ENCODE measurements at regions not wholly inside any gene's neighbourhood (a gene's known extent, or its start where the extent isn't known, plus 50 kb on each side); places are given as distances from the start of the nearest gene placed in this dataset.

GRCh38 chr7:118590107-118590506 lies 365.6 kb downstream of the ANKRD7 start:
- H3K36me3 Mint-ChIP-seq = no peaks in the 10 kb centered on the region
- ATAC-seq = no peak
- intact Hi-C loops (cut with micrococcal nuclease) = no loop called here

GRCh38 chr7:118602090-118602489 lies 377.6 kb downstream of the ANKRD7 start:
- H3K27ac Mint-ChIP-seq = no peak overlapping the region
- H3K4me1 ChIP-seq (ENCODE audit: control insufficient read depth, insufficient read depth, low read length) = no peaks in the 10 kb centered on the region
- no peak overlapping the region for H3K27ac ChIP-seq (ENCODE audit: low read length)
- no peaks in the 10 kb centered on the region for H3K4me1 Mint-ChIP-seq
- H3K4me3 Mint-ChIP-seq = no peak overlapping the region
- no peak for ATAC-seq
- DNase-seq = no peak
- TF ChIP-seq, protein P1, sequence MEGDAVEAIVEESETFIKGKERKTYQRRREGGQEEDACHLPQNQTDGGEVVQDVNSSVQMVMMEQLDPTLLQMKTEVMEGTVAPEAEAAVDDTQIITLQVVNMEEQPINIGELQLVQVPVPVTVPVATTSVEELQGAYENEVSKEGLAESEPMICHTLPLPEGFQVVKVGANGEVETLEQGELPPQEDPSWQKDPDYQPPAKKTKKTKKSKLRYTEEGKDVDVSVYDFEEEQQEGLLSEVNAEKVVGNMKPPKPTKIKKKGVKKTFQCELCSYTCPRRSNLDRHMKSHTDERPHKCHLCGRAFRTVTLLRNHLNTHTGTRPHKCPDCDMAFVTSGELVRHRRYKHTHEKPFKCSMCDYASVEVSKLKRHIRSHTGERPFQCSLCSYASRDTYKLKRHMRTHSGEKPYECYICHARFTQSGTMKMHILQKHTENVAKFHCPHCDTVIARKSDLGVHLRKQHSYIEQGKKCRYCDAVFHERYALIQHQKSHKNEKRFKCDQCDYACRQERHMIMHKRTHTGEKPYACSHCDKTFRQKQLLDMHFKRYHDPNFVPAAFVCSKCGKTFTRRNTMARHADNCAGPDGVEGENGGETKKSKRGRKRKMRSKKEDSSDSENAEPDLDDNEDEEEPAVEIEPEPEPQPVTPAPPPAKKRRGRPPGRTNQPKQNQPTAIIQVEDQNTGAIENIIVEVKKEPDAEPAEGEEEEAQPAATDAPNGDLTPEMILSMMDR (IDR thresholded peaks at IDR 0.05) = no peak
- no peaks in the 10 kb centered on the region for H3K9me3 ChIP-seq (ENCODE audit: control insufficient read depth, insufficient read depth, low read length)
- intact Hi-C loops (cut with micrococcal nuclease) = no loop called here
- H3K9me3 Mint-ChIP-seq = peaks cover 2 to 4% of the 10 kb centered on the region in 2 donors
- no peaks in the 10 kb centered on the region for H3K27me3 ChIP-seq (ENCODE audit: control insufficient read depth, insufficient read depth, low read length)
- no peaks in the 10 kb centered on the region for H3K36me3 Mint-ChIP-seq
- no peaks in the 10 kb centered on the region for H3K36me3 ChIP-seq (ENCODE audit: control insufficient read depth, insufficient read depth, low read length)
- H3K27me3 Mint-ChIP-seq (ENCODE audit: low read depth in 2 of 2) = no peaks in the 10 kb centered on the region
- H3K4me3 ChIP-seq (ENCODE audit: low read length) = no peak overlapping the region

More at GRCh38 chr7:118590107-118590506, 365.6 kb downstream of the ANKRD7 start:
- H3K4me1 ChIP-seq (ENCODE audit: control insufficient read depth, insufficient read depth, low read length) = no peaks in the 10 kb centered on the region
- DNase-seq = no peak
- Mint-ChIP-seq H3K27me3 (ENCODE audit: low read depth in 2 of 2) (no peaks in the 10 kb centered on the region), H3K27ac (no peak overlapping the region), H3K9me3 (peaks cover 8 to 11% of the 10 kb centered on the region in 2 donors), H3K4me1 (no peaks in the 10 kb centered on the region), H3K4me3 (no peak overlapping the region)
- TF ChIP-seq, protein P1 (IDR thresholded peaks at IDR 0.05) = no peak
- no peaks in the 10 kb centered on the region for H3K36me3 ChIP-seq (ENCODE audit: control insufficient read depth, insufficient read depth, low read length)
- no peak overlapping the region for H3K4me3 ChIP-seq (ENCODE audit: low read length)
- H3K27ac ChIP-seq (ENCODE audit: low read length) = no peak overlapping the region
- no peaks in the 10 kb centered on the region for H3K27me3 ChIP-seq (ENCODE audit: control insufficient read depth, insufficient read depth, low read length)
- WGBS (ENCODE audit: insufficient coverage) = 31% methylated on average over 1 of the region's 2 CpGs
- peaks cover 16% of the 10 kb centered on the region for H3K9me3 ChIP-seq (ENCODE audit: control insufficient read depth, insufficient read depth, low read length)

GRCh38 chr7:118606602-118607001 lies 382.1 kb downstream of the ANKRD7 start:
- Mint-ChIP-seq H3K9me3 (peaks cover 0 to 6% of the 10 kb centered on the region in 2 donors), H3K36me3 (no peaks in the 10 kb centered on the region), H3K27ac (no peak overlapping the region), H3K4me3 (no peak overlapping the region), H3K27me3 (ENCODE audit: low read depth in 2 of 2) (no peaks in the 10 kb centered on the region), H3K4me1 (no peaks in the 10 kb centered on the region)
- Histone ChIP-seq H3K4me1 (ENCODE audit: control insufficient read depth, insufficient read depth, low read length) (no peaks in the 10 kb centered on the region), H3K36me3 (ENCODE audit: control insufficient read depth, insufficient read depth, low read length) (no peaks in the 10 kb centered on the region), H3K4me3 (ENCODE audit: low read length) (no peak overlapping the region), H3K27ac (ENCODE audit: low read length) (no peak overlapping the region), H3K9me3 (ENCODE audit: control insufficient read depth, insufficient read depth, low read length) (peaks cover 3% of the 10 kb centered on the region), H3K27me3 (ENCODE audit: control insufficient read depth, insufficient read depth, low read length) (no peaks in the 10 kb centered on the region)
- TF ChIP-seq, protein P1 (IDR thresholded peaks at IDR 0.05) = no peak
- no peak for DNase-seq
- intact Hi-C loops (cut with micrococcal nuclease) = no loop called here
- WGBS (ENCODE audit: insufficient coverage) = 80% methylated on average over 1 of the region's 1 CpG
- no peak for ATAC-seq

GRCh38 chr7:118609207-118609606 lies 384.7 kb downstream of the ANKRD7 start:
- H3K27me3 Mint-ChIP-seq (ENCODE audit: low read depth in 2 of 2) = no peaks in the 10 kb centered on the region

More at GRCh38 chr7:118609207-118609606, 384.7 kb downstream of the ANKRD7 start:
- Histone ChIP-seq H3K9me3 (ENCODE audit: control insufficient read depth, insufficient read depth, low read length) (peaks cover 3% of the 10 kb centered on the region), H3K4me1 (ENCODE audit: control insufficient read depth, insufficient read depth, low read length) (no peaks in the 10 kb centered on the region), H3K4me3 (ENCODE audit: low read length) (no peak overlapping the region), H3K36me3 (ENCODE audit: control insufficient read depth, insufficient read depth, low read length) (no peaks in the 10 kb centered on the region), H3K27ac (ENCODE audit: low read length) (no peak overlapping the region), H3K27me3 (ENCODE audit: control insufficient read depth, insufficient read depth, low read length) (no peaks in the 10 kb centered on the region)
- H3K4me3 Mint-ChIP-seq = no peak overlapping the region
- H3K27ac Mint-ChIP-seq = no peak overlapping the region
- TF ChIP-seq, protein P1 (IDR thresholded peaks at IDR 0.05) = no peak
- intact Hi-C loops (cut with micrococcal nuclease) = no loop called here
- ATAC-seq = no peak
- peaks cover 0 to 6% of the 10 kb centered on the region in 2 donors for H3K9me3 Mint-ChIP-seq
- no peaks in the 10 kb centered on the region for H3K36me3 Mint-ChIP-seq
- DNase-seq = no peak
- H3K4me1 Mint-ChIP-seq = no peaks in the 10 kb centered on the region
- 94% methylated on average over 3 of the region's 3 CpGs for whole genome bisulfite sequencing (ENCODE audit: insufficient coverage)

All from natural killer cell (primary cell).